HG02610 (cell line): ENCODE measurements at regions not wholly inside any gene's neighbourhood (a gene's known extent, or its start where the extent isn't known, plus 50 kb on each side); places are given as distances from the start of the nearest gene placed in this dataset.

Experiments used
- ATAC-seq: cut with Tn5 transposase; IDR thresholded peaks from one replicate; pipeline ENCODE4 v1.9.1; 2021; ENCODE audit warnings: mild to moderate bottlenecking, moderate library complexity; ENCODE audit not compliant: unreplicated experiment

GRCh38 chr7:19455623-19456022 lies 253.2 kb downstream of the POLR1F start:
- no peak for ATAC-seq

GRCh38 chr7:19448091-19448490 lies 260.7 kb downstream of the POLR1F start:
- no peak for ATAC-seq

DNA sequence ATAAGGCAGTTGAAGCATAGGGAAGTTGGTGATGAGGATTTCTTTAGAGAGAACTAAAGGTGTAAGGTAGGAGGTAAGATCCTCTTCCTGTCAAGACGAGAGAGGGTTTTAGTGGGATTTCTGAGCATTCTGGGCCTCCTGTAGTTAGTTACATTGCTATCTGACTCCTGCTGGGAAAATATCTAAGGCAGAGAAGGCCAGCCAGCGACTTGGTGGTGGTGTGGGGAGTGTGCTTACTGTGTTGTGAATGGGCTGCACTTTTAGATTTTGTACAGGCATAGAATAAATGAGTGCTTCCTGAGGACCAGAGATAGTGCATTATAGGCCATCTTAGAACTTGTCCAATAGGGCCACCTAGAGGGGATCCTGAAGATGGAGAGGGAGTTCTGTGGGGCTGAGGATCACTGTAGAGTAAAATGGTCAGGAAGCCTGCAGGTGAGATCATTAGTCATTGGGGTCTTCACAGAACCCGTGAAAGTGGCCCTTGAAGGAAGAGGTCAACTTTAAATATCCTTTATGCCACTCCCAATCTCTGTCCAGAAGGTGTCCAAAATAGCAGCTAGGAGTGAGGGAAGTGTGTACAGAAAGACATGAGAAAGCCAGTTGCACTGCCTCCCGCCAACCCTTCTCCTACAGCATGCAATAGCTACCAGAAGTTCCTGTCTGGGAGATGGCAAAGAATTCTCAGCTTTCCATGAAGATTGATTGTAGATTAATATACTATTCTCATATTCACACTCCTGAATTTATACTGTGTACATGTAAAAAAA lies 266.6 kb downstream of the POLR1F start:
- no peak for ATAC-seq

DNA sequence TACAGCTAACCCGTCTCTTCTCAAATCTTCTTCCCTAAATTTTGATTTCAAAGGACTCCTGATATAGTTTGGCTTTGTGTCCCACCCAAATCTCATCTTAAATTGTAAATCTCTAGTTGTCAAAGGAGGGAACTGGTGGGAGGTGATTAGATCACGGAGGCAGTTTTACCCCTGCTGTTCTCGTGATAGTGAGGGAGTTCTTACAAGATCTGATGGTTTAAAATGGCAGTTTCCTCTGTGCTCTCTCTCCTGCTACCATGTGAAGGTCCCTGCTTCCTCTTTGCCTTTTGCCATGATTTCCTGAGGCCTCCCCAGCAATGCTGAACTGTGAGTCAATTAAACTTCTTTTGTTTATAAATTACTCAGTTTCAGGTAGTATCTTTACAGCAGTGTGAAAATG lies 269.3 kb downstream of the POLR1F start:
- no peak for ATAC-seq

DNA sequence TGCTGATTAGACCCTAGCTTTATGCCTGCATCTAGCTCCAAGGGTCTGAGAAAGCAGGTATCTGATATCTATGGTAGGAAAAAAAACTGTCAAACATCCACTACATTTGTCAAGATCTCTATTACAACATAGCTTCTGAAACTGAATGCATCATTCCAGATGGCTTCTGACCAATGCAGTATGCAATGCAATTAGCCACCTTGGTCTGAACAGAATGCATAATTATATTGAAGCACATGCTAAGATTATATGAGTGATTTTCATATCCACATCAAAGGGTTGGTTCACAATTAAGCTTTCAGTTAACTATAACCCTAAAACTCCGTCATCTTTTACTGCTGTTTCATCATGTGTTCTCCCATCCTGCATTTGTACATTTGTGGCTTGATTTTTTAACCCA lies 271.4 kb downstream of the POLR1F start:
- no peak for ATAC-seq

DNA sequence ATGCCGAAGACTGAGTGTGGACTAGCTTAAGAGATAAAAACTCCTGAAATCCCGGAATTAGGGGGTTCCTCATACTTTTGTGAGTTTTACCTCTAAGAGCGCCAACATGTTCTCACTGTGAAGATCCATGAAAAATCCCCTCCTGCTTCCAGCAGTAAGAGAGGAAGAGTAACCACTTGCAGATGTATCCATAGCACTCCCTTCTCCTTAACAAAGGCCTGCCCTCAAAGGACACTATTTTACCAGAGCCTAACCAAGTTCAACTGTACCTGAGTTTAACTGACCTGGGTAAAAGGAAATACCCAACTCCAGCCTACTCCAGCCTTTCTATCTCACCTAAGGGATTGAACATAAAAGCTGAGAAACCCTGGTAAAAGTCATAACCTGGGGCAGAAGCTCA lies 280.9 kb downstream of the POLR1F start:
- no peak for ATAC-seq

DNA sequence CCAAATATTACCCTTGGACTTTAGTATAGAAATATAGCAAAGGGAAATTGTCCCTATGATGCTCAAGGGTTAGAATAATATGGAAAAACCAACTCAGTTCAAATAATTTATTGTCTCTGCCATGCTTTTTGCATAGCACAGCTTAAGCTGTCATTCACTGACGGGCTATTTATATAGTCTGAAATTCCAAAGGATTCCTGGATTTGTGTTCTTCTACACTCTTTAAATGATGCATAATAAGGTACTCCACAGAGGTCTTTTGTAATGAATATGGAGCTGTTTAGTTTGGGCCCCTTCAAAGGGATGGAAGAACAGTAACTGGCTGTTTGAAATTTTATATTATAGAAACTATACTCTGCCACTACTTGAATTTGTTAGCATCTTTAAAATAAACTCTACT lies 276.6 kb upstream of the FERD3L start:
- no peak for ATAC-seq

GRCh38 chr7:19417231-19417630 lies 272.0 kb upstream of the FERD3L start:
- no peak for ATAC-seq

DNA sequence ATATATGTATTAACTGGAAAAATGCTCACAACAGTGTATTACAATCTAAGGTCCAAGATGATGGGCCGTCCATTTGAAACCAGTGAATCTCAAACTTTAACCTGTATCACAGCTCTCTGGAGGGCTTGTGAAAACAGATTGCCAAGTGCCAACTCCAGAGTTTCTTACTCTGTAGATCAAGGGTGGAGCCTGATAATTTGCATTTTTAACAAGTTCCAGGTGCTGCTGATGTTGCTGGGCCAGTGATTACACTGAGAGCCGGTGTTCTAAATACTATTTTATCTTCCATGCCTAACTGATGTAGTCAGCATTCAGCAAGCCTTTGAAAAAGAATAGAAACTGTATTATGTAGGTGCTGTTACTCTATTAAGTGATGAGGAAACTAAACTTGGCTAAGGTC lies 269.9 kb upstream of the FERD3L start:
- no peak for ATAC-seq

- ATAC-seq = no peak
Measured at GRCh38 chr7:19413443-19413965, 268.3 kb upstream of the FERD3L start.

- ATAC-seq = no peak
Measured at GRCh38 chr7:19410691-19411090, 265.5 kb upstream of the FERD3L start.

DNA sequence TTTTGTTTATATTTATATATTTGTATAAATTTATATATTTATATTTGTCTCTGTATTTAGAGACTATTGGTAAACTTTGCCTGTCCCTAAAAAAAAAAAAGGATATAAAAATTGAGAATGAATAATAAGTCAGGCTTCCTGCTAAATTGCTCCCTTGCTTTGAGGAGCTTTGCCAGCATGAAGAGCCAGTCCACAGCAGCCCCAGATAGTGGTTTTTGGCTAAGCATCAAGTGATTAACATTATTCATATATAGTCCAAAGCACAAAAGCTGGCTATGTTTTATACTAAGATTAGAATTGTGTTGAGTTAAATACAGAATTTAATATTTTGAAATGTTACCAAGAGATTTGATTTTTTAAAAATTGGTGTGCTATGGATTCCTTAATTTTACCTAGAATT lies 264.9 kb upstream of the FERD3L start:
- no peak for ATAC-seq

DNA sequence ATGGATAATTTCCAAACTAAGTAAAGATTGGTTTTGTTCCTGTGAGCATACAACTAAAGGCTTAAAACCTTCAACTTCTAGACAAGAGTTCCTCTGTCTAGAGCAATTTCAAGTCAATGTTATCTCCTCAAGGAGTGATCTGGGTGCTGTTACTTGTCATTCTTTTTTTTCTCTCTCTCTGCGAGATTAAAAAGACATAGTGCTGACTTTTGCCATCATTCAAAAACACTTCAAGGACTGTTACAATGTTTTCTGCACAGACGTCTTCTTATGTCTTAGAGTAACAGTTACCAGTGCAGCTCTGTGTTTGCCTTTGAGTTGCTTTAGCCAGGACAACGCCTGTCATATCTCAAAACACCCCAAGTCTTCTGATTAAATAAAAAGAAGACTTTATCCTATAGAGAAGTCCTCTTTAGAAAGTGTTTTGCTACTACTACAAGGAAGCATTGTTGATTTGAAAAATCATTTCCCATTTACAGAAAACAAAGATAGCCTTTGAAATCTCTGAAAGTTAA lies 263.5 kb upstream of the FERD3L start:
- no peak for ATAC-seq

- no peak for ATAC-seq
Measured at GRCh38 chr7:19407270-19407669, 262.0 kb upstream of the FERD3L start.

- no peak for ATAC-seq
Measured at GRCh38 chr7:19405541-19405940, 260.3 kb upstream of the FERD3L start.

- no peak for ATAC-seq
Measured at GRCh38 chr7:19404912-19405329, 259.7 kb upstream of the FERD3L start.

- ATAC-seq = no peak
Measured at GRCh38 chr7:19403691-19404090, 258.5 kb upstream of the FERD3L start.

DNA sequence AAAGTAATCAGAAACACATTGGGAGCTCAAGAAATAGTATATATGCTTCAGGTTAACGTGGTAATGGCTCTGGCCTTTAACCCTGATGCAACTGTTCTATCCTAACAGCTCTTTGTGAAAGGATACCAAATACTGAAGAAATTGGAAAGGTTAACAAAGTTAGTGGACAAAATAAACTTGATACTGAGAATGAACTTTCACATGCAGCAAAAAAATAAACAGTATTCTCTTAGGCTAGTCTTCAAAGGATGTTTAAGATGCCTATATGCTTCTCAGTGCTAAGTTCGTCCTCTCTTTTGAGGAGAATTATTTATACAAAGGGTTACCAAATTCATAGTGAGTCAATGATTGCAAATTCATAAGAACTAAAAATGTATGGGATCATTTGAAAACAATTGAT lies 256.2 kb upstream of the FERD3L start:
- ATAC-seq = no peak

DNA sequence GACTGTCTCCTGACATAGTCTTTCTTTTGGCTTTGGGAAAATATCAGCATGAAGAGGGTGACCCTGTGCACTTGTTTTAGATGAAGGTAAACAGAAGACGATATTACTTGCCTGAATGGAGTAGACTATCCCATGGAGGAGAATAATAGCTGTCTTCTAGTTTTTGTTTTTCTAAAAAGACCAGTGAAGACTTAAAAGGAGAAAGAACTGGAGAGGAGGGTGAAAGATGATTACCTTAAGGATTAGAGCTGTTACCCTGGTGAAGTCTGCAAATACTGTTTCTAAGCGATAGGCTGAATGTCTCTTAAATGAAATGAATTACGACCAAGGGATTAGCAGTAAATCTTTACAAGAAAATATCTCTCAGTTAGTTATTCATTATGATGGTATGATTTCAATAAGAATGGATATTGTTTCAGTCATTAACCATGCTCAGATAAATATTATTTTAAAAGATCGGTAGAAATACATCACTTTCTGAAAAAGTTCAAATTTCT lies 255.6 kb upstream of the FERD3L start:
- no peak for ATAC-seq

GRCh38 chr7:19397911-19398310 lies 252.7 kb upstream of the FERD3L start:
- ATAC-seq = peak; percentile 85

DNA sequence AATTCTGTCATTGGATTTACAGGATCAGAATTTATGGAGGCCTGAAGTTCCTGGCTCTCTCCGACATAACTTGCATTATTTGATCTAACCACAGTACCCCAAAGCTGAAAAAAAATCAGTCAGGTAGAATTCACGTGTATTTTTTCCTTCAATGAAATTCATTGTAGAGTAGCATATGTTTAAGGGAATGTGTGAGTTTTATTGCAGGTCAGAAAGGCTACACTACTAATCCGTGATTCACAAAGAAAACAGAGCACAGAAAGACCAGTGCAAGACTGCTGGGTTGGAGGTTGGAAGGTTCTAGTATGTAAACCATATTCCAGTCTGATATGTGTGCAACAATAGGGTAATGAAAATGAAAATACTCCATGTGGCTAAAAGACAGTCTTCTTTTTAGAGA lies 247.0 kb upstream of the FERD3L start:
- ATAC-seq = no peak

GRCh38 chr7:19390795-19391194 lies 245.6 kb upstream of the FERD3L start:
- no peak for ATAC-seq

DNA sequence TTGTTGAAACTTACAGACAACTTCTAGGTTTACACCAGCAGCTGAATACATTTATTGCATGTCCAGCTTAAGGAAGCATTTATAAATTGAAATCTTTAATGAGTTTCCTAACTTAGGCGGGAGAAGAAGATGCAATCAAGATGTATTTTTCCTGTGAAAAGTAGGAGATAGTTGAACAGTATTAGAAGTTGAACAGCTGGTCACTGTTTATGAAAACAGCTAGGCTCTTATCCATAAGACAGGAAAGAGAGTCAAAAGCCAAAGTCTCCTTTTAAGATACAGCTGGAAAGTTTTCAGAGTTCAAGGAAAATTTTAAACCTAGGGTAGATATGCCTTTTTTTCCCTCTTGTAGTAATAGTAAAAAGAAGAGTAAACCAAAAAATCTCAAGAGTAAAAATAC lies 236.1 kb upstream of the FERD3L start:
- no peak for ATAC-seq
